ENCODE measurements at regions not wholly inside any gene's neighbourhood (a gene's known extent, or its start where the extent isn't known, plus 50 kb on each side); places are given as distances from the start of the nearest gene placed in this dataset.

GRCh38 chr4:8780086-8780485 is 91.6 kb downstream of the HMX1 start:
- Mint-ChIP-seq H3K27me3 (ENCODE audit: low read depth in 3 of 3) (peaks cover 0 to 5% (median 3%) of the 10 kb centered on the region in 3 donors), H3K4me1 (no peaks in the 10 kb centered on the region), H3K36me3 (no peaks in the 10 kb centered on the region), H3K9me3 (peaks cover 0 to 5% (median 0%) of the 10 kb centered on the region in 7 donors), H3K27ac (no peak overlapping the region), H3K4me3 (no peak overlapping the region)
- H3K4me3 ChIP-seq (replicated peaks in 1 of 3; ENCODE audit: low read depth in 2 of 3, low read length in 3 of 3): no peak overlapping the region
- TF ChIP-seq CTCF (IDR thresholded peaks at IDR 0.05): no peak
- H3K4me2 ChIP-seq (replicated peaks; ENCODE audit: extremely low read depth, low read length, poor library complexity, severe bottlenecking): no peak overlapping the region
- DNase-seq: no peak
- H2AFZ ChIP-seq (ENCODE audit: insufficient read depth, low read depth, low read length, poor library complexity, severe bottlenecking): no peak overlapping the region
- no peaks in the 10 kb centered on the region for H3K79me2 ChIP-seq (ENCODE audit: insufficient read depth, low read length)
- no peaks in the 10 kb centered on the region for H3K27me3 ChIP-seq (ENCODE audit: control insufficient read depth in 2 of 2, insufficient read depth in 2 of 2, low read length in 2 of 2)
- no peak overlapping the region for H3K9ac ChIP-seq (ENCODE audit: insufficient read depth, low read length, poor library complexity, severe bottlenecking)
- no peaks in the 10 kb centered on the region for H3K9me3 ChIP-seq (replicated peaks in 1 of 2; ENCODE audit: control insufficient read depth in 1 of 2, insufficient read depth in 1 of 2, low read length in 2 of 2)
- H3K4me1 ChIP-seq (ENCODE audit: control insufficient read depth in 1 of 2, insufficient read depth in 2 of 2, low read length in 2 of 2): no peaks in the 10 kb centered on the region
- WGBS (ENCODE audit: insufficient coverage): 100% methylated on average over 1 of the region's 13 CpGs
- no peaks in the 10 kb centered on the region for H4K20me1 ChIP-seq (ENCODE audit: insufficient read depth, low read length)
- H3K36me3 ChIP-seq (replicated peaks in 1 of 2; ENCODE audit: control insufficient read depth in 1 of 2, insufficient read depth in 2 of 2, low read length in 2 of 2): no peaks in the 10 kb centered on the region
- intact Hi-C loops (cut with micrococcal nuclease): no loop called here
- no peak overlapping the region for H3K27ac ChIP-seq (ENCODE audit: low read depth in 1 of 2, low read length in 2 of 2)

GRCh38 chr4:8779490-8779932 is 92.1 kb downstream of the HMX1 start:
- H3K4me1 ChIP-seq (ENCODE audit: control insufficient read depth in 1 of 2, insufficient read depth in 2 of 2, low read length in 2 of 2): no peaks in the 10 kb centered on the region
- H2AFZ ChIP-seq (ENCODE audit: insufficient read depth, low read depth, low read length, poor library complexity, severe bottlenecking): no peak overlapping the region
- no peaks in the 10 kb centered on the region for H3K9me3 ChIP-seq (replicated peaks in 1 of 2; ENCODE audit: control insufficient read depth in 1 of 2, insufficient read depth in 1 of 2, low read length in 2 of 2)
- H3K9ac ChIP-seq (ENCODE audit: insufficient read depth, low read length, poor library complexity, severe bottlenecking): no peak overlapping the region
- no peak for TF ChIP-seq CTCF (IDR thresholded peaks at IDR 0.05)
- H3K4me3 Mint-ChIP-seq: no peak overlapping the region
- H3K36me3 ChIP-seq (replicated peaks in 1 of 2; ENCODE audit: control insufficient read depth in 1 of 2, insufficient read depth in 2 of 2, low read length in 2 of 2): no peaks in the 10 kb centered on the region
- no peaks in the 10 kb centered on the region for H3K27me3 ChIP-seq (ENCODE audit: control insufficient read depth in 2 of 2, insufficient read depth in 2 of 2, low read length in 2 of 2)
- no peak overlapping the region for H3K4me2 ChIP-seq (replicated peaks; ENCODE audit: extremely low read depth, low read length, poor library complexity, severe bottlenecking)
- no peak for DNase-seq
- intact Hi-C loops (cut with micrococcal nuclease): no loop called here
- H4K20me1 ChIP-seq (ENCODE audit: insufficient read depth, low read length): no peaks in the 10 kb centered on the region
- no peaks in the 10 kb centered on the region for H3K36me3 Mint-ChIP-seq
- H3K79me2 ChIP-seq (ENCODE audit: insufficient read depth, low read length): no peaks in the 10 kb centered on the region
- no peak overlapping the region for H3K27ac ChIP-seq (ENCODE audit: low read depth in 1 of 2, low read length in 2 of 2)
- no peaks in the 10 kb centered on the region for H3K4me1 Mint-ChIP-seq
- no peak overlapping the region for H3K4me3 ChIP-seq (replicated peaks in 1 of 3; ENCODE audit: low read depth in 2 of 3, low read length in 3 of 3)
- H3K9me3 Mint-ChIP-seq: peaks cover 0 to 5% (median 0%) of the 10 kb centered on the region in 7 donors
- H3K27me3 Mint-ChIP-seq (ENCODE audit: low read depth in 3 of 3): peaks cover 0 to 5% (median 2%) of the 10 kb centered on the region in 3 donors
- H3K27ac Mint-ChIP-seq: no peak overlapping the region
- 83% methylated on average over 7 of the region's 11 CpGs for WGBS (ENCODE audit: insufficient coverage)
